ENCODE measurements at regions not wholly inside any gene's neighbourhood (a gene's known extent, or its start where the extent isn't known, plus 50 kb on each side); places are given as distances from the start of the nearest gene placed in this dataset.

GRCh38 chr6:138550346-138550767 lies 51.1 kb upstream of the NHSL1 start:
- DNase-seq (ENCODE audit: low read depth in 4 of 4, low spot score in 2 of 4) = no peak

- DNase-seq (ENCODE audit: low read depth in 4 of 4, low spot score in 2 of 4) = no peak
Observed at GRCh38 chr6:138554146-138554545, 54.9 kb upstream of the NHSL1 start.

- DNase-seq (ENCODE audit: low read depth in 4 of 4, low spot score in 2 of 4) = no peak
Observed at GRCh38 chr6:138555421-138555988, 56.2 kb upstream of the NHSL1 start.

- no peak for DNase-seq (ENCODE audit: low read depth in 4 of 4, low spot score in 2 of 4)
Observed at GRCh38 chr6:138557147-138557546, 57.9 kb upstream of the NHSL1 start.

GRCh38 chr6:138559143-138559542 lies 59.8 kb upstream of the NHSL1 start:
- no peak for DNase-seq (ENCODE audit: low read depth in 4 of 4, low spot score in 2 of 4)

GRCh38 chr6:138560130-138560860 lies 61.0 kb upstream of the NHSL1 start:
- no peak for DNase-seq (ENCODE audit: low read depth in 4 of 4, low spot score in 2 of 4)

- no peak for DNase-seq (ENCODE audit: low read depth in 4 of 4, low spot score in 2 of 4)
Observed at GRCh38 chr6:138562691-138563090, 63.4 kb upstream of the NHSL1 start.

- no peak for DNase-seq (ENCODE audit: low read depth in 4 of 4, low spot score in 2 of 4)
Observed at GRCh38 chr6:138563231-138563630, 63.9 kb upstream of the NHSL1 start.

GRCh38 chr6:138563650-138564049 lies 64.4 kb upstream of the NHSL1 start:
- DNase-seq (ENCODE audit: low read depth in 4 of 4, low spot score in 2 of 4) = no peak

GRCh38 chr6:138564170-138564721 lies 65.0 kb upstream of the NHSL1 start:
- no peak for DNase-seq (ENCODE audit: low read depth in 4 of 4, low spot score in 2 of 4)

- DNase-seq (ENCODE audit: low read depth in 4 of 4, low spot score in 2 of 4) = no peak
Observed at GRCh38 chr6:138567052-138567451, 67.8 kb upstream of the NHSL1 start.

- DNase-seq (ENCODE audit: low read depth in 4 of 4, low spot score in 2 of 4) = no peak
Observed at GRCh38 chr6:138568997-138569396, 69.7 kb upstream of the NHSL1 start.

GRCh38 chr6:138569554-138569953 lies 70.3 kb upstream of the NHSL1 start:
- DNase-seq (ENCODE audit: low read depth in 4 of 4, low spot score in 2 of 4) = no peak

- no peak for DNase-seq (ENCODE audit: low read depth in 4 of 4, low spot score in 2 of 4)
Observed at GRCh38 chr6:138569970-138570724, 70.9 kb upstream of the NHSL1 start.

GRCh38 chr6:138570725-138571029 lies 71.4 kb upstream of the NHSL1 start:
- DNase-seq (ENCODE audit: low read depth in 4 of 4, low spot score in 2 of 4) = no peak

- DNase-seq (ENCODE audit: low read depth in 4 of 4, low spot score in 2 of 4) = no peak
Observed at GRCh38 chr6:138571181-138571580, 71.9 kb upstream of the NHSL1 start.

- no peak for DNase-seq (ENCODE audit: low read depth in 4 of 4, low spot score in 2 of 4)
Observed at GRCh38 chr6:138571585-138572166, 72.4 kb upstream of the NHSL1 start.

- peak in 2 of 4 donors; percentile 55 to 69 for DNase-seq (ENCODE audit: low read depth in 4 of 4, low spot score in 2 of 4)
Observed at GRCh38 chr6:138572167-138572875, 73.0 kb upstream of the NHSL1 start.

- no peak for DNase-seq (ENCODE audit: low read depth in 4 of 4, low spot score in 2 of 4)
Observed at GRCh38 chr6:138572885-138573284, 73.6 kb upstream of the NHSL1 start.

GRCh38 chr6:138575257-138575656 lies 76.0 kb upstream of the NHSL1 start:
- DNase-seq (ENCODE audit: low read depth in 4 of 4, low spot score in 2 of 4) = no peak

GRCh38 chr6:138576313-138576712 lies 77.0 kb upstream of the NHSL1 start:
- no peak for DNase-seq (ENCODE audit: low read depth in 4 of 4, low spot score in 2 of 4)
